ENCODE measurements at regions not wholly inside any gene's neighbourhood (a gene's known extent, or its start where the extent isn't known, plus 50 kb on each side); places are given as distances from the start of the nearest gene placed in this dataset.

GRCh38 chr9:12469084-12469483, 224.1 kb upstream of the TYRP1 start:
- intact Hi-C loops (cut with micrococcal nuclease; ENCODE audit: unreplicated experiment) = no loop called here
- TF ChIP-seq POLR2AphosphoS5 (IDR thresholded peaks at IDR 0.05; ENCODE audit: low read depth, low read length) = no peak
- TF ChIP-seq TCF7L2 (IDR thresholded peaks at IDR 0.05; ENCODE audit: low read depth, low read length) = no peak
- TF ChIP-seq REST (IDR thresholded peaks at IDR 0.05; ENCODE audit: insufficient read depth in 1 of 2, low read depth in 2 of 2, low read length in 1 of 2) = no peak
- no peak for TF ChIP-seq SIN3A (IDR thresholded peaks at IDR 0.05; ENCODE audit: borderline replicate concordance, insufficient read depth, low read depth, low read length)
- no peak for TF ChIP-seq CTCF (IDR thresholded peaks at IDR 0.05)
- Histone ChIP-seq H3K27ac (ENCODE audit: low read length) (no peak overlapping the region), H3K4me3 (ENCODE audit: low read depth in 2 of 2, low read length in 2 of 2) (no peak overlapping the region), H3K36me3 (ENCODE audit: control insufficient read depth, insufficient read depth, low read length) (no peaks in the 10 kb centered on the region), H3K27me3 (ENCODE audit: control insufficient read depth, insufficient read depth, low read length) (no peaks in the 10 kb centered on the region), H3K4me1 (ENCODE audit: control insufficient read depth, insufficient read depth, low read length) (no peaks in the 10 kb centered on the region), H3K9me3 (ENCODE audit: control insufficient read depth, insufficient read depth, low read depth, low read length) (no peaks in the 10 kb centered on the region)
- ChIA-PET POLR2A (no interaction called here), CTCF (no interaction called here)
- no peak for ATAC-seq
- in situ Hi-C loops (cut with HindIII; ENCODE audit: low pct_unique_long_range_greater_than_20kb, low sequenced_read_pairs) = no loop called here
- DNase-seq (ENCODE audit: low read depth, low spot score) = no peak
- BruUV-seq (replicated peaks) = no TSS peak

- no peaks in the 10 kb centered on the region for H3K36me3 ChIP-seq (ENCODE audit: control insufficient read depth, insufficient read depth, low read length)
- POLR2A ChIA-PET = no interaction called here
- H3K4me3 ChIP-seq (ENCODE audit: low read depth in 2 of 2, low read length in 2 of 2) = no peak overlapping the region
- H3K27me3 ChIP-seq (ENCODE audit: control insufficient read depth, insufficient read depth, low read length) = no peaks in the 10 kb centered on the region
- CTCF ChIA-PET = no interaction called here
- H3K4me1 ChIP-seq (ENCODE audit: control insufficient read depth, insufficient read depth, low read length) = no peaks in the 10 kb centered on the region
- no peaks in the 10 kb centered on the region for H3K9me3 ChIP-seq (ENCODE audit: control insufficient read depth, insufficient read depth, low read depth, low read length)
- intact Hi-C loops (cut with micrococcal nuclease; ENCODE audit: unreplicated experiment) (no loop called here), in situ Hi-C loops (cut with HindIII; ENCODE audit: low pct_unique_long_range_greater_than_20kb, low sequenced_read_pairs) (no loop called here)
- TF ChIP-seq POLR2AphosphoS5 (IDR thresholded peaks at IDR 0.05; ENCODE audit: low read depth, low read length) (no peak), TCF7L2 (IDR thresholded peaks at IDR 0.05; ENCODE audit: low read depth, low read length) (no peak), SIN3A (IDR thresholded peaks at IDR 0.05; ENCODE audit: borderline replicate concordance, insufficient read depth, low read depth, low read length) (no peak), CTCF (IDR thresholded peaks at IDR 0.05) (no peak), REST (IDR thresholded peaks at IDR 0.05; ENCODE audit: insufficient read depth in 1 of 2, low read depth in 2 of 2, low read length in 1 of 2) (no peak)
- DNase-seq (ENCODE audit: low read depth, low spot score) = no peak
- no peak for ATAC-seq
- H3K27ac ChIP-seq (ENCODE audit: low read length) = no peak overlapping the region
- BruUV-seq (replicated peaks) = no TSS peak
Observed at GRCh38 chr9:12494411-12494810, 198.8 kb upstream of the TYRP1 start.

All from Panc1 (cell line).